GM12873 (cell line): ENCODE measurements at regions not wholly inside any gene's neighbourhood (a gene's known extent, or its start where the extent isn't known, plus 50 kb on each side); places are given as distances from the start of the nearest gene placed in this dataset.
A peak's percentile ranks its signal among the peaks of the same experiment; 100 is the strongest.

Experiments used
- TF ChIP-seq, protein P1 (sequence below): IDR thresholded peaks from 2 replicates; pipeline ENCODE4 v1.5.1; 2012; ENCODE audit warnings: low read depth, mild to moderate bottlenecking, moderate library complexity, low read length, control low read depth; ENCODE audit not compliant: insufficient read depth; ENCODE audit errors: missing control alignments

DNA sequence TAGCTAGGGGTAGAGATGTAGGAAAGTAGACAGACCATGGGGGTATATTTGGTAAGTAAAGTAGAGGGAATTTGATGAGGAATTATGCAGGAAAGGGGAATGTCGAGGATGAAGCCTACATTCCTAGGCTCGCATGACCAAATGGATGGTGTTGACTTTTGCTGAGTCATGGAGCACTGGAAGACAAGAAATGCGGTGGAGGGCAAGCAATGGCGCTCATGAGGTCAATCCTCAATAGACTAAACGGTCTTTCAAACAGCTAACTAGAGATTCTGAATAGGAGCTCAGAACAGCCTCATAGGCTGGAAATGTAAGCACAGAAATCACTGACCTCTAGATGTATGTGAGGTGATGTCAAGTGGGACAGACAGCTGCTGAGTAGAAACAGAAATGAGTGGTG, 50.7 kb upstream of the FST start:
- TF ChIP-seq, protein P1, sequence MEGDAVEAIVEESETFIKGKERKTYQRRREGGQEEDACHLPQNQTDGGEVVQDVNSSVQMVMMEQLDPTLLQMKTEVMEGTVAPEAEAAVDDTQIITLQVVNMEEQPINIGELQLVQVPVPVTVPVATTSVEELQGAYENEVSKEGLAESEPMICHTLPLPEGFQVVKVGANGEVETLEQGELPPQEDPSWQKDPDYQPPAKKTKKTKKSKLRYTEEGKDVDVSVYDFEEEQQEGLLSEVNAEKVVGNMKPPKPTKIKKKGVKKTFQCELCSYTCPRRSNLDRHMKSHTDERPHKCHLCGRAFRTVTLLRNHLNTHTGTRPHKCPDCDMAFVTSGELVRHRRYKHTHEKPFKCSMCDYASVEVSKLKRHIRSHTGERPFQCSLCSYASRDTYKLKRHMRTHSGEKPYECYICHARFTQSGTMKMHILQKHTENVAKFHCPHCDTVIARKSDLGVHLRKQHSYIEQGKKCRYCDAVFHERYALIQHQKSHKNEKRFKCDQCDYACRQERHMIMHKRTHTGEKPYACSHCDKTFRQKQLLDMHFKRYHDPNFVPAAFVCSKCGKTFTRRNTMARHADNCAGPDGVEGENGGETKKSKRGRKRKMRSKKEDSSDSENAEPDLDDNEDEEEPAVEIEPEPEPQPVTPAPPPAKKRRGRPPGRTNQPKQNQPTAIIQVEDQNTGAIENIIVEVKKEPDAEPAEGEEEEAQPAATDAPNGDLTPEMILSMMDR, result no peak

DNA sequence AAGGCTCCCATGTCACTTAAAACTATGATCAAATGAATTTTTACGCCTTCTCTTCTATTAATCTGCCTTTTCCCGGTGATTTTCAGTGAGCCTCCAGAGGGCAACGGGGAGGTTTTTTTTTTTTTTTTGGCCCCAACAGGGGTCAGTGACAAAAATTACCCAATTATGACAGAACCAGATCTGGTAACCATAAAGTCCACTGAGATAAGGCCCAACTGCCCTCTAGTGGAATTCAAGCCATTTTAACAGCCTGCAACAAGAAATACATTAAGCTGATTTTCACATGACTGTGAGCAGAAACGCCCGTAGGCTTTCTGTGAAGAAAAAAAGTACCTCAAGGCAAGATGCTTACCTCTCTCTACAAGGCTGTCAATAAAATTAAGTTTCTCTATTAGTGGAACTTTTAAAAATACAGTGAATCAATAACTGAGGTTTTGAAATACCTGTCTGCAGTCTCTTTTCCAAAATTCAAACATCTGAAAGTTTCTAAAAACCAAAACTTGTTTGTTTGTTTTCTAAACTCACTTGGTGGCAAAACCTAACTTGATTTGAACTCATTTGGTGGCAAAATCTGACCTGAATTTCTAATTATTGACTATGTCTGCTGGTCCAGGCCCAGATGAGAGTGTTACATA, 49.7 kb upstream of the FST start:
- TF ChIP-seq, protein P1, result peak; percentile 21
